ENCODE measurements at regions not wholly inside any gene's neighbourhood (a gene's known extent, or its start where the extent isn't known, plus 50 kb on each side); places are given as distances from the start of the nearest gene placed in this dataset.

GRCh38 chr11:10375280-10375971 lies 70.6 kb downstream of the ADM start:
- no peak overlapping the region for H3K4me3 ChIP-seq (replicated peaks in 1 of 4; ENCODE audit: control extremely low read depth in 1 of 4, insufficient read depth in 1 of 4, low read depth in 3 of 4, low read length in 4 of 4)
- no peaks in the 10 kb centered on the region for H3K79me2 ChIP-seq (ENCODE audit: control insufficient read depth, insufficient read depth, low read length)
- H3K36me3 ChIP-seq (ENCODE audit: control insufficient read depth, insufficient read depth, low read length) = no peaks in the 10 kb centered on the region
- no peak overlapping the region for H3K4me2 ChIP-seq (ENCODE audit: extremely low read depth, insufficient read depth, low read length)
- peaks cover 37% of the 10 kb centered on the region for H3K4me1 ChIP-seq (ENCODE audit: control insufficient read depth, extremely low read depth, insufficient read depth, low read length)
- no peaks in the 10 kb centered on the region for H4K20me1 ChIP-seq (ENCODE audit: control insufficient read depth, extremely low read depth, insufficient read depth, low read length)
- H3K27me3 ChIP-seq (ENCODE audit: control insufficient read depth, insufficient read depth, low read length) = no peaks in the 10 kb centered on the region
- peak overlapping the region; percentile 66 for H3K27ac ChIP-seq (ENCODE audit: insufficient read depth, low read length)
- TF ChIP-seq CTCF (conservative IDR thresholded peaks at IDR 0.05 in 1 of 2, IDR thresholded peaks at IDR 0.05 in 1 of 2; ENCODE audit: low read depth in 1 of 2, low read length in 2 of 2) = no peak
- no peak for TF ChIP-seq EZH2 (IDR thresholded peaks at IDR 0.05; ENCODE audit: low read length, missing control alignments)
- no peak overlapping the region for H3K9ac ChIP-seq (ENCODE audit: insufficient read depth, low read length)
- DNase-seq (ENCODE audit: low read depth in 2 of 2) = peak; percentile 67 to 96
- no peaks in the 10 kb centered on the region for H3K9me3 ChIP-seq (ENCODE audit: control insufficient read depth, insufficient read depth, low read depth, low read length)
- no peak overlapping the region for H2AFZ ChIP-seq (ENCODE audit: low read length)

- H3K36me3 ChIP-seq (ENCODE audit: control insufficient read depth, insufficient read depth, low read length) = no peaks in the 10 kb centered on the region
- no peaks in the 10 kb centered on the region for H4K20me1 ChIP-seq (ENCODE audit: control insufficient read depth, extremely low read depth, insufficient read depth, low read length)
- no peak overlapping the region for H3K4me2 ChIP-seq (ENCODE audit: extremely low read depth, insufficient read depth, low read length)
- no peaks in the 10 kb centered on the region for H3K9me3 ChIP-seq (ENCODE audit: control insufficient read depth, insufficient read depth, low read depth, low read length)
- H2AFZ ChIP-seq (ENCODE audit: low read length) = no peak overlapping the region
- H3K79me2 ChIP-seq (ENCODE audit: control insufficient read depth, insufficient read depth, low read length) = no peaks in the 10 kb centered on the region
- peaks cover 39% of the 10 kb centered on the region for H3K4me1 ChIP-seq (ENCODE audit: control insufficient read depth, extremely low read depth, insufficient read depth, low read length)
- no peak overlapping the region for H3K4me3 ChIP-seq (replicated peaks in 1 of 4; ENCODE audit: control extremely low read depth in 1 of 4, insufficient read depth in 1 of 4, low read depth in 3 of 4, low read length in 4 of 4)
- no peak overlapping the region for H3K9ac ChIP-seq (ENCODE audit: insufficient read depth, low read length)
- peak overlapping the region; percentile 66 for H3K27ac ChIP-seq (ENCODE audit: insufficient read depth, low read length)
- TF ChIP-seq CTCF (conservative IDR thresholded peaks at IDR 0.05 in 1 of 2, IDR thresholded peaks at IDR 0.05 in 1 of 2; ENCODE audit: low read depth in 1 of 2, low read length in 2 of 2) (no peak), EZH2 (IDR thresholded peaks at IDR 0.05; ENCODE audit: low read length, missing control alignments) (no peak)
- DNase-seq (ENCODE audit: low read depth in 2 of 2) = peak in 1 of 2 donors; percentile 88
- H3K27me3 ChIP-seq (ENCODE audit: control insufficient read depth, insufficient read depth, low read length) = no peaks in the 10 kb centered on the region
Measured at GRCh38 chr11:10376061-10376460, 71.2 kb downstream of the ADM start.

- Histone ChIP-seq H3K9me3 (ENCODE audit: control insufficient read depth, insufficient read depth, low read depth, low read length) (no peaks in the 10 kb centered on the region), H4K20me1 (ENCODE audit: control insufficient read depth, extremely low read depth, insufficient read depth, low read length) (no peaks in the 10 kb centered on the region), H3K9ac (ENCODE audit: insufficient read depth, low read length) (no peak overlapping the region), H2AFZ (ENCODE audit: low read length) (no peak overlapping the region), H3K79me2 (ENCODE audit: control insufficient read depth, insufficient read depth, low read length) (no peaks in the 10 kb centered on the region), H3K4me1 (ENCODE audit: control insufficient read depth, extremely low read depth, insufficient read depth, low read length) (peaks cover 39% of the 10 kb centered on the region), H3K4me3 (replicated peaks in 1 of 4; ENCODE audit: control extremely low read depth in 1 of 4, insufficient read depth in 1 of 4, low read depth in 3 of 4, low read length in 4 of 4) (no peak overlapping the region), H3K27ac (ENCODE audit: insufficient read depth, low read length) (no peak overlapping the region), H3K4me2 (ENCODE audit: extremely low read depth, insufficient read depth, low read length) (no peak overlapping the region), H3K27me3 (ENCODE audit: control insufficient read depth, insufficient read depth, low read length) (no peaks in the 10 kb centered on the region), H3K36me3 (ENCODE audit: control insufficient read depth, insufficient read depth, low read length) (no peaks in the 10 kb centered on the region)
- no peak for DNase-seq (ENCODE audit: low read depth in 2 of 2)
- TF ChIP-seq CTCF (conservative IDR thresholded peaks at IDR 0.05 in 1 of 2, IDR thresholded peaks at IDR 0.05 in 1 of 2; ENCODE audit: low read depth in 1 of 2, low read length in 2 of 2) (no peak), EZH2 (IDR thresholded peaks at IDR 0.05; ENCODE audit: low read length, missing control alignments) (no peak)
Measured at GRCh38 chr11:10377183-10377582, 72.3 kb downstream of the ADM start.

Data from fibroblast of lung (primary cell).